ENCODE measurements at regions not wholly inside any gene's neighbourhood (a gene's known extent, or its start where the extent isn't known, plus 50 kb on each side); places are given as distances from the start of the nearest gene placed in this dataset.

GRCh38 chr11:70813651-70814050, 415.3 kb downstream of the CTTN start:
- DNase-seq (ENCODE audit: low spot score), result no peak
- TF ChIP-seq, protein P1, sequence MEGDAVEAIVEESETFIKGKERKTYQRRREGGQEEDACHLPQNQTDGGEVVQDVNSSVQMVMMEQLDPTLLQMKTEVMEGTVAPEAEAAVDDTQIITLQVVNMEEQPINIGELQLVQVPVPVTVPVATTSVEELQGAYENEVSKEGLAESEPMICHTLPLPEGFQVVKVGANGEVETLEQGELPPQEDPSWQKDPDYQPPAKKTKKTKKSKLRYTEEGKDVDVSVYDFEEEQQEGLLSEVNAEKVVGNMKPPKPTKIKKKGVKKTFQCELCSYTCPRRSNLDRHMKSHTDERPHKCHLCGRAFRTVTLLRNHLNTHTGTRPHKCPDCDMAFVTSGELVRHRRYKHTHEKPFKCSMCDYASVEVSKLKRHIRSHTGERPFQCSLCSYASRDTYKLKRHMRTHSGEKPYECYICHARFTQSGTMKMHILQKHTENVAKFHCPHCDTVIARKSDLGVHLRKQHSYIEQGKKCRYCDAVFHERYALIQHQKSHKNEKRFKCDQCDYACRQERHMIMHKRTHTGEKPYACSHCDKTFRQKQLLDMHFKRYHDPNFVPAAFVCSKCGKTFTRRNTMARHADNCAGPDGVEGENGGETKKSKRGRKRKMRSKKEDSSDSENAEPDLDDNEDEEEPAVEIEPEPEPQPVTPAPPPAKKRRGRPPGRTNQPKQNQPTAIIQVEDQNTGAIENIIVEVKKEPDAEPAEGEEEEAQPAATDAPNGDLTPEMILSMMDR (IDR thresholded peaks at IDR 0.05), result no peak
- ATAC-seq (ENCODE audit: low FRiP score), result no peak

DNA sequence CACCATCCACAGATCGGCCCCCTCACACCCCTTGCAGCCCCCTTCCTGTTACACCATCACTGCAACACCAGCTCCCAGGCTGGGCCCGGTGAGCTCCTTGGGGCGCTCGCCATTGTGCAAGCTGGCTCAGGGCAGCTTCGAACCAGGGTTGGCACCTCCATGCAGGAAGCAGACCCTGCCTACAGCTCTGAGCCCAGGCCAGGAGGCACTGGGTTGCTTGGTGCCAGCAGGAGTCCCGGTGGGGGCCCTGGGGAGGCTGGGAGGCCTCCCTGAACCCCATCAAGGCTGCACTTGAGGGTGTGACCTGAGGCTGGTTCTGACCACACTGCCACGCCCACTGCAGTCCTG, 417.1 kb downstream of the CTTN start:
- ATAC-seq (ENCODE audit: low FRiP score) (no peak), DNase-seq (ENCODE audit: low spot score) (no peak)
- TF ChIP-seq, protein P1 (IDR thresholded peaks at IDR 0.05), result no peak

GRCh38 chr11:70816156-70816678, 417.9 kb downstream of the CTTN start:
- TF ChIP-seq, protein P1 (IDR thresholded peaks at IDR 0.05), result no peak
- ATAC-seq (ENCODE audit: low FRiP score) (no peak), DNase-seq (ENCODE audit: low spot score) (no peak)

DNA sequence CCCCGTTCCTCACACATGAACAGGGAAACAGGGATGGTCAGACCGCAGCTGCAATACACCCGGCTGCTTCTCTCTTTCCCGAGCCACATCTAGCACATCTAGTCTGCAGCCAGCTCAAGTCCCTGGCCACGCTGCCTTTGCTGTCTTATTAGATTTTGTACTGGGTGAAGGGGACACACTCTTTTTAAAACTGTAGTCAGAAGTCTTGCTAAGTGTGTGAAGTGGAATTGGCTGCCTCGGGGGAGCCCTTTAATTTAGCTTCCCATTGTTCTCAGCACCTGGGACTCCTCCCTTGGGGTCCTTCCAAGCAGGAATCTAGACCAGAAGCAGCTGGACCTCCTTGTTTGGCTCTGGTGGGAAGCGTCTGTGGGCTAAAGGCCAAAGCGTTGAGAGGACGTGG, 420.0 kb downstream of the CTTN start:
- ATAC-seq (ENCODE audit: low FRiP score), result no peak
- no peak for DNase-seq (ENCODE audit: low spot score)
- TF ChIP-seq, protein P1 (IDR thresholded peaks at IDR 0.05), result no peak

- ATAC-seq (ENCODE audit: low FRiP score), result no peak
- DNase-seq (ENCODE audit: low spot score), result no peak
- TF ChIP-seq, protein P1 (IDR thresholded peaks at IDR 0.05), result no peak
Observed at GRCh38 chr11:70819022-70819421, 420.7 kb downstream of the CTTN start.

DNA sequence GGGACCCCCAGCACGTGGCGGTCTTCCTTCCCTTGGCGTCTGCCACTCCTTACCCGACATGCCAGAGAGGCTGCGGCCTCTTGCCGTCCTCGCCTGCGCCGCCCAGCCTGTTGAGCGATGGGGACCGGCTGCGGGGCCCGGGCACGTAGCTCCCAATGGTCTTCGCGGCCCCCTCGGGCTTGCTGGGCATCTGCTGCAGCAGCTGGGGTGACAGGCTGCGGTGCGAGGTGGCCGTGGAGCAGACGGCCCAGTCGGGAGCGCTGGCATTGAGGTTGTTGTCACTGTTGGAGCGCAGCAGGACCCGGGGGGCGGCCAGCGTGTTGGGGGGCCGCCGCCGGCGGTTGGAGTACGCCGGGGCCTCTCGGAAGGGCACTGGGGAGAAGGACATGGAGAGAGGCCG, 422.0 kb downstream of the CTTN start:
- DNase-seq (ENCODE audit: low spot score) (no peak), ATAC-seq (ENCODE audit: low FRiP score) (no peak)
- TF ChIP-seq, protein P1 (IDR thresholded peaks at IDR 0.05), result no peak

GRCh38 chr11:70820712-70821111, 422.4 kb downstream of the CTTN start:
- TF ChIP-seq, protein P1 (IDR thresholded peaks at IDR 0.05), result no peak
- DNase-seq (ENCODE audit: low spot score), result no peak
- no peak for ATAC-seq (ENCODE audit: low FRiP score)

All from omental fat pad (tissue), 3 donors.